ENCODE measurements at regions not wholly inside any gene's neighbourhood (a gene's known extent, or its start where the extent isn't known, plus 50 kb on each side); places are given as distances from the start of the nearest gene placed in this dataset.

DNA sequence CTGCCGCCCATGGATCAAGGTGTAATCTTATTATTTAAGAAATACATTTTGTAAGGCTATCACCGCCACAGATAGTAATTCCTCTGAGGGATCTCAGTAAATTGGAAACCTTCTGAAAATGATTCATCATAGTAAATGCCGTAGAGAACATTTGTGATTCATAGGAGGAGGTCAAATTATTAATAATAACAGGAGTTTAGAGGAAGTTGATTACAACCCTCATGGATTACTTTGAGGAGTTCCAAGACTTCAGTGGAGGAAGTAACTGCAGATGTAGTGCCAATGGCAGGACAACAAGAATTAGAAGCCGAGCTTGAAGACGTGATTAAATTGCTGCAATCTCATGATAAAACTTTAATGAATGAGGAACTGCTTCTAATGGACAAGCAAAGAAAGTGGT is 280.1 kb downstream of the PTPRC start:
- peak overlapping the region; percentile 33 for H3K27ac ChIP-seq
- H3K27me3 ChIP-seq: no peaks in the 10 kb centered on the region
- H3K9me3 ChIP-seq: no peaks in the 10 kb centered on the region
- intact Hi-C loops (cut with DNase I): no loop called here
- ATAC-seq (peak; percentile 44), DNase-seq (no peak)
- H3K36me3 ChIP-seq: no peaks in the 10 kb centered on the region
- H3K4me3 ChIP-seq: no peak overlapping the region
- TF ChIP-seq, protein P1, sequence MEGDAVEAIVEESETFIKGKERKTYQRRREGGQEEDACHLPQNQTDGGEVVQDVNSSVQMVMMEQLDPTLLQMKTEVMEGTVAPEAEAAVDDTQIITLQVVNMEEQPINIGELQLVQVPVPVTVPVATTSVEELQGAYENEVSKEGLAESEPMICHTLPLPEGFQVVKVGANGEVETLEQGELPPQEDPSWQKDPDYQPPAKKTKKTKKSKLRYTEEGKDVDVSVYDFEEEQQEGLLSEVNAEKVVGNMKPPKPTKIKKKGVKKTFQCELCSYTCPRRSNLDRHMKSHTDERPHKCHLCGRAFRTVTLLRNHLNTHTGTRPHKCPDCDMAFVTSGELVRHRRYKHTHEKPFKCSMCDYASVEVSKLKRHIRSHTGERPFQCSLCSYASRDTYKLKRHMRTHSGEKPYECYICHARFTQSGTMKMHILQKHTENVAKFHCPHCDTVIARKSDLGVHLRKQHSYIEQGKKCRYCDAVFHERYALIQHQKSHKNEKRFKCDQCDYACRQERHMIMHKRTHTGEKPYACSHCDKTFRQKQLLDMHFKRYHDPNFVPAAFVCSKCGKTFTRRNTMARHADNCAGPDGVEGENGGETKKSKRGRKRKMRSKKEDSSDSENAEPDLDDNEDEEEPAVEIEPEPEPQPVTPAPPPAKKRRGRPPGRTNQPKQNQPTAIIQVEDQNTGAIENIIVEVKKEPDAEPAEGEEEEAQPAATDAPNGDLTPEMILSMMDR (IDR thresholded peaks at IDR 0.05): no peak
- peaks cover 23% of the 10 kb centered on the region for H3K4me1 ChIP-seq

DNA sequence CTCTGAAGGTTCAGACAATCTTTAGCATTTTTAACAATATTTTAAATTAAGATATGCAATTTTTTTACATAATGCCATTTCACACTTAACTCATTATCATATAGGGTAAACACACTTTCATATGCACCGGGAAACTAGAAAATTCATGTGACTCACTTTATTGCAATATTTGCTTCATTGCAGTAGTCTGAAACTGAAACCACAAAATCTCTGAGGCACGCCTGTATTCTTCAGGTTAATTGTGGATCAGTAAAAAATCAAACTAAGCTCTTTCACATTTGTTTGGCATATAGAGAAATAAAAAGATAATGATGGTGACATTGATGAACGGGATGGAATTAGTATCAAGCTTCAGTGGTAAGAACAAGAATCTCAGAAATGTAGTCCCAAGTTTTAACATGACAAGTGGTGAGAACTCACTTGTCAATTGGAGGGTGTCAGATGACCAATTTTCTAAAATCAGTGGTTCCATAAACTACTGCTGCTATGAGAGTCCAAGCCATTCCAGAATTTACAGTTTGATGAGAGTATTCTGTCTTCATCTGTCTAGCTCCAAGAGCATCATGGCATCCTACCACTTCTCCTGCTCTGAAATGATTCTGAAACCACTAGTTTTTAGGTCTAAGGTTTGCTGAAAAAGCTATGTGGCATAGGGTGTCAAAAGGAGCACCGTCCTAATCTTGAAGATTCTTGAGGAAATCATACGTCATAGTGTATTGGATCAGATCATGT is 281.0 kb downstream of the PTPRC start:
- no peaks in the 10 kb centered on the region for H3K27me3 ChIP-seq
- H3K9me3 ChIP-seq: no peaks in the 10 kb centered on the region
- H3K4me1 ChIP-seq: peaks cover 23% of the 10 kb centered on the region
- no peak overlapping the region for H3K27ac ChIP-seq
- intact Hi-C loops (cut with DNase I): no loop called here
- no peak for DNase-seq
- ATAC-seq: no peak
- TF ChIP-seq, protein P1 (IDR thresholded peaks at IDR 0.05): no peak
- H3K4me3 ChIP-seq: no peak overlapping the region
- no peaks in the 10 kb centered on the region for H3K36me3 ChIP-seq

DNA sequence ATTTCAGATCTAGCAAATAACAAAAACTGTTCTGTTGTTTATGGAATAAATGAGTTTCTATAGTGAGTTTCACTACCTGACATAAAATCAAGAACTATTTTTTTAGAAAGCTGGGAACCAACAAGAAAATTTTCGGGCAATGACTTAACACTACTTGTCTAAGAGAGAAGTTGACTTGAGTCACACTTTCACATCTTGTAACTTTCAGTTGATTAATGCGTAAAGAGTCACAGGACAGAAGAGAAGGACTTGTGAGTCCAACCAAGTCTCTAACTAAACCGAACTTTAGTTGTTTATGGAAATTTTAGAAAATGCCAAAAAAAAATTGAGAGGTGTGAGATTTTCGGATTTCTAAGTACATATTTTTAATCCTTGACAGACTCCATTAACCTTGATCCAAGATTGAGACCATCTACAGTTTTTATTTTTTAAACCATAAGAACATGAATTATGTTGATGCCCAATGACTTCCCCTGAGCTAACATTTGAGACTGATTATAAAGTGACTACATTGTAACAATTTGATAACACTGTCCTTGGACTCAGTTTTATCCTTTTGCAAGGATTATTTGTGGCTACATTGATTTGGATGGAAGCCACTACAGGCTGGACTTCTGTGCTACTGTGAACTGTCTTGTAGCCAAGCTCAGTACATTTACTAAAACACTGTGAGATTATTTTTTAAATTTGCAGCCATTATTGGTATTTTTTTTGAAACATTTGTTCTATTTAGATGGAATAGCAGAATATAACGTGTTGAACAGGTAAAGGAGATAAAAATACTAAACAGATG is 284.0 kb downstream of the PTPRC start:
- peaks cover 25% of the 10 kb centered on the region for H3K4me1 ChIP-seq
- intact Hi-C loops (cut with DNase I): no loop called here
- H3K27ac ChIP-seq: peak overlapping the region; percentile 24
- H3K27me3 ChIP-seq: no peaks in the 10 kb centered on the region
- ATAC-seq (peak; percentile 66), DNase-seq (no peak)
- H3K9me3 ChIP-seq: no peaks in the 10 kb centered on the region
- H3K36me3 ChIP-seq: no peaks in the 10 kb centered on the region
- TF ChIP-seq, protein P1 (IDR thresholded peaks at IDR 0.05): no peak
- H3K4me3 ChIP-seq: no peak overlapping the region

DNA sequence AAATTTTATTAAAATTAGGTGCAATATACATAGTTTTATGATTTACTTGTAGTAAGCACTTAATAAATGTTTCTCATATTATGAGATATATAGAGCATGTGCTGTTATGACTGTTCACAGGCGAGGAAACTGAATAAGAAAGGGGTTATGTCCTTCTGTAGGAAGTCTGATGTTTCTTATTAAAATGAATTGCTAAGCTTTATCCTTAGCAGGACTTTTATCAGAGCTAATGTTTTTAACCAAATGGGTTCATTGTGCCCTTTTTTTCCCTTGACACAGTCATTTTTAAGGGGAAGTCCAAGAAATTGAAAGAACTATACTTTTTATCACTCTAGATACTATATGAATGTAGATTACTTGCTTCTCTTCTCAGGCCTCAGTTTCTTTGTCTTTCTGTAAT is 285.2 kb downstream of the PTPRC start:
- no peak for DNase-seq
- Histone ChIP-seq H3K27ac (no peak overlapping the region), H3K36me3 (no peaks in the 10 kb centered on the region), H3K4me1 (peaks cover 29% of the 10 kb centered on the region), H3K27me3 (no peaks in the 10 kb centered on the region), H3K9me3 (no peaks in the 10 kb centered on the region), H3K4me3 (no peak overlapping the region)
- intact Hi-C loops (cut with DNase I): no loop called here
- TF ChIP-seq, protein P1 (IDR thresholded peaks at IDR 0.05): no peak
- ATAC-seq: no peak

DNA sequence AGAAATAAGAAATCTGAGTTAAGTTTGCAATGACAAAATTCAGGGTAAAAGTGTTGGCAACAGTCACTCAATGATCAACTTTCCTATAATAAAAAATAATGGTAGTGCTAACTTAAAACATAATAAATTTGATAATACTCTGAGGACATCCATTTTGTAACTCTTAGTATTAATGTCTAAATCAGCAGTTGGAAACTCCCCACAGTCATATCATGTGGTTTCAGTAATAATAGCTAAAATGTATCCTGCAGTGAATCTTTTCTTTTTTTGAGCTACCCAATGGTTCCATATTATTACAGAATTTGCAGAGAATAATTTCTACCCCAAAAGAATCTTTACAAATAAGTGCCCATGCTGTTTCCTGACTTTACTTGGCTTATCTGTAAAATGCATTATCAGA is 286.7 kb downstream of the PTPRC start:
- ATAC-seq: no peak
- DNase-seq: no peak
- no peaks in the 10 kb centered on the region for H3K27me3 ChIP-seq
- no peaks in the 10 kb centered on the region for H3K9me3 ChIP-seq
- no peak overlapping the region for H3K4me3 ChIP-seq
- H3K36me3 ChIP-seq: no peaks in the 10 kb centered on the region
- no peak overlapping the region for H3K27ac ChIP-seq
- TF ChIP-seq, protein P1 (IDR thresholded peaks at IDR 0.05): no peak
- intact Hi-C loops (cut with DNase I): no loop called here
- H3K4me1 ChIP-seq: peaks cover 30% of the 10 kb centered on the region

All from upper lobe of right lung (tissue), 1 donor.